Spleen (tissue), 11 donors: ENCODE measurements at regions not wholly inside any gene's neighbourhood (a gene's known extent, or its start where the extent isn't known, plus 50 kb on each side); places are given as distances from the start of the nearest gene placed in this dataset.

Experiments
- DNase-seq: peaks from one replicate; pipeline ENCODE4 v3.0.0-alpha.2; 2020
- H3K27ac ChIP-seq, 8 donors: fragments of 200-600 bp; sonication (generic) in 7 of 8; 1 replicate in 4 of 8; 2 replicates in 4 of 8; pipeline versions ENCODE4 v1.5.0 to v1.8.0; 2016 to 2021; ENCODE audit warnings: inconsistent platforms in 4 of 8, mild to moderate bottlenecking in 4 of 8, moderate library complexity in 1 of 8
- H3K27me3 ChIP-seq, 7 donors: fragments of 200-600 bp; sonication (generic) in 6 of 7; replicated peaks in 1 of 7; 1 replicate in 4 of 7; 2 replicates in 3 of 7; pipeline versions ENCODE4 v1.5.0 to v1.8.0; 2016 to 2021; ENCODE audit warnings: inconsistent platforms in 3 of 7, mild to moderate bottlenecking in 1 of 7
- H3K36me3 ChIP-seq, 6 donors: fragments of 200-600 bp; sonication (generic) in 5 of 6; 1 replicate in 4 of 6; 2 replicates in 2 of 6; pipeline versions ENCODE4 v1.5.0 to v1.8.0; 2016 to 2021; ENCODE audit warnings: inconsistent platforms in 2 of 6
- H3K4me1 ChIP-seq, 6 donors: fragments of 200-600 bp; sonication (generic) in 5 of 6; 1 replicate in 3 of 6; 2 replicates in 3 of 6; pipeline versions ENCODE4 v1.5.0 to v1.8.0; 2016 to 2021; ENCODE audit warnings: inconsistent platforms in 3 of 6
- H3K4me3 ChIP-seq, 8 donors: fragments of 200-600 bp; sonication (generic) in 7 of 8; 1 replicate in 4 of 8; 2 replicates in 4 of 8; pipeline versions ENCODE4 v1.5.0 to v1.8.0; 2016 to 2021; ENCODE audit warnings: inconsistent platforms in 4 of 8, mild to moderate bottlenecking in 4 of 8, moderate library complexity in 2 of 8
- H3K9me3 ChIP-seq, 8 donors: fragments of 200-600 bp; sonication (generic) in 7 of 8; 1 replicate in 4 of 8; 2 replicates in 4 of 8; pipeline versions ENCODE4 v1.5.0 to v1.8.0; 2016 to 2021; ENCODE audit warnings: inconsistent platforms in 4 of 8
- POLR2A ChIP-seq, 3 donors: fragments of 450-650 bp; IDR thresholded peaks; one replicate each; pipeline ENCODE4 v1.5.1; 2017; ENCODE audit warnings: antibody characterized with exemption in 3 of 3, mild to moderate bottlenecking in 1 of 3
- POLR2AphosphoS5 ChIP-seq, 3 donors: sonication (generic); formaldehyde crosslinking; IDR thresholded peaks; one replicate each; pipeline ENCODE4 v1.5.1; 2017; ENCODE audit warnings: antibody characterized with exemption in 3 of 3
- WGBS, 5 donors: extraction: QIAGEN DNeasy Blood & Tissue Kit in 3 of 5; methylation state at CpG; one replicate each; pipeline versions ENCODE4 v1.1.5 to v1.1.7; 2013 to 2018; 5-methylcytosine and 5-hydroxymethylcytosine counted together
- intact Hi-C: fragments of 100-400 bp; cut with DNase I; formaldehyde crosslinking; loops from one replicate; pipeline ENCODE4 v1.15.0; 2023; ENCODE audit warnings: low total_unique reads
- TF ChIP-seq, protein P1 (sequence below), 11 experiments: fragments of 200-600 bp in 7 of 11; fragments of 450-650 bp in 4 of 11; sonication (generic) in 4 of 11; IDR thresholded peaks in 8 of 11; conservative IDR thresholded peaks in 3 of 11; 1 replicate in 7 of 11; 2 replicates in 4 of 11; pipeline versions ENCODE4 v1.4.0 to v1.8.0; 2016 to 2021; ENCODE audit warnings: antibody characterized with exemption in 11 of 11, inconsistent platforms in 4 of 11, mild to moderate bottlenecking in 1 of 11
- donor health status: healthy with polysubstance abuse.
- donor health status: DM: no; HTN: no; CAD: no; lungs with moderate emphysema.
- donor health status: DM: no; HTN: no; CAD: no.
- donor health status: Bipolar disorder and iron deficiency.
- donor health status: healthy.
- donor health status: DM: no; HTN: no; CAD: no.
- donor health status: DM: yes; HTN: yes; CAD: no.

DNA sequence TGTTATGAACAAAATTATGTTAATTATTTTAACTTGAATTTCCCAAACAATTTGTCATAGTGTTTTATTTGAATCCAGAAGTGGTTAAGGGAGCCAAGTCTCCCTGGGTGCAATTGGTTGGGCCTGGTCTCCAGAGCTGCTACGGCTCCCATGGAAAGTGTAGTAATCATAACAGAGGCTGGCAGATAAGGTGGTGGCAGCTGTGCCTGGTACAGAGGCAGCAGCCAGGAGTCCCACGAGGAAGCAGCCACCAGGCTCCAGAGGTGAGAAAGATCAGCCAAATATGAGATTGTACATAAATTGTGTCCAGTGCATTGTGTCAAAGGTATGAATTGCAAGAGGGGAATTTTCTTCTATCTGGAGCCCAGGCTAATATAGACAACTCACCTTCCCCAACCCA lies 368.9 kb upstream of the PTBP2 start:
- intact Hi-C loops = no loop called here
- Histone ChIP-seq H3K27me3 (no peaks in the 10 kb centered on the region), H3K4me1 (no peaks in the 10 kb centered on the region), H3K4me3 (no peak overlapping the region), H3K9me3 (no peaks in the 10 kb centered on the region), H3K27ac (no peak overlapping the region), H3K36me3 (no peaks in the 10 kb centered on the region)
- 65 to 83% (median 80%) methylated on average over 2 of the region's 2 CpGs for WGBS, 5 donors
- TF ChIP-seq, protein P1, sequence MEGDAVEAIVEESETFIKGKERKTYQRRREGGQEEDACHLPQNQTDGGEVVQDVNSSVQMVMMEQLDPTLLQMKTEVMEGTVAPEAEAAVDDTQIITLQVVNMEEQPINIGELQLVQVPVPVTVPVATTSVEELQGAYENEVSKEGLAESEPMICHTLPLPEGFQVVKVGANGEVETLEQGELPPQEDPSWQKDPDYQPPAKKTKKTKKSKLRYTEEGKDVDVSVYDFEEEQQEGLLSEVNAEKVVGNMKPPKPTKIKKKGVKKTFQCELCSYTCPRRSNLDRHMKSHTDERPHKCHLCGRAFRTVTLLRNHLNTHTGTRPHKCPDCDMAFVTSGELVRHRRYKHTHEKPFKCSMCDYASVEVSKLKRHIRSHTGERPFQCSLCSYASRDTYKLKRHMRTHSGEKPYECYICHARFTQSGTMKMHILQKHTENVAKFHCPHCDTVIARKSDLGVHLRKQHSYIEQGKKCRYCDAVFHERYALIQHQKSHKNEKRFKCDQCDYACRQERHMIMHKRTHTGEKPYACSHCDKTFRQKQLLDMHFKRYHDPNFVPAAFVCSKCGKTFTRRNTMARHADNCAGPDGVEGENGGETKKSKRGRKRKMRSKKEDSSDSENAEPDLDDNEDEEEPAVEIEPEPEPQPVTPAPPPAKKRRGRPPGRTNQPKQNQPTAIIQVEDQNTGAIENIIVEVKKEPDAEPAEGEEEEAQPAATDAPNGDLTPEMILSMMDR (IDR thresholded peaks at IDR 0.05 in 8 of 11, conservative IDR thresholded peaks at IDR 0.05 in 3 of 11) = no peak
- TF ChIP-seq POLR2AphosphoS5 (IDR thresholded peaks at IDR 0.05) = no peak
- no peak for TF ChIP-seq POLR2A (IDR thresholded peaks at IDR 0.05)
- DNase-seq = no peak

DNA sequence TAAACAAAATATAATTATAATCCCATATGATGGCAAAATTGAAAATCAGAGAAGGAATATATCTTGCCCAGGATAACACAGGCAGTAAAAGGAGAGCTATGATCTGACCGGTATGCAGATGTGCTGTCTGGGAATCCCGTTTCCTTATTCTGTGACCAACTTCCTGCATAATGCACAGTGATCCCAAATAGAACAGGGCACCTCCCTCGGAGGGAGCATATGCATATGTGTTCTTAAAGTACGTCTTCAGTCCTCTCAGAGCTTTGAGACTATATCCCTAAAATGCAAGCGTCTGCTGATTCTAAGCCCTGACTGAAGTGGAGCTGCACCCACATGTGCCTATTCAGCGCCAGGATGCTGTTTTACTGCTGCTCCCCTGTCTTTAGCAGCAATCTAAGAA lies 366.1 kb upstream of the PTBP2 start:
- intact Hi-C loops = no loop called here
- no peak overlapping the region for H3K27ac ChIP-seq
- 55 to 73% (median 62%) methylated on average over 6 of the region's 6 CpGs for WGBS, 5 donors
- no peaks in the 10 kb centered on the region for H3K36me3 ChIP-seq
- H3K4me1 ChIP-seq = no peaks in the 10 kb centered on the region
- no peak for DNase-seq
- no peak for TF ChIP-seq POLR2A (IDR thresholded peaks at IDR 0.05)
- H3K9me3 ChIP-seq = no peaks in the 10 kb centered on the region
- H3K4me3 ChIP-seq = no peak overlapping the region
- no peaks in the 10 kb centered on the region for H3K27me3 ChIP-seq

DNA sequence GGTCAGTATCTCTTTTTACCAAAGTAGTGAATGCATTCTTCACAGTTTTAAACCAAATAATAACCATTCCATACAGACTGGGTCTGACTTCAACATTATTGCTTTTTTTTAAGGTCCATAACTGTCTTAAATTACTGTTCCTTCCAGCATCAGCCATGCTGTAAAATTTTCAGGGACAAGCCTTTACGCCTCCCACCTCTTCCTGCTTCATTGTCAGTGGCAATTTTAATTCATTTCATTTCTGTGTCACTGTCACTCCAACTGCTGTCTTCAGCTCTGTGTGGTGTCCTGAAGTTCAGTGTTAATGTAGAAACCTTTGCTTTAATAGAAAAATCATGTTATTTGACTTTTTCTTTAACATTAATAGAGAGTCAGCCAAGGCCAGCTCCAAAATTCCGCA lies 365.6 kb upstream of the PTBP2 start:
- Histone ChIP-seq H3K27me3 (no peaks in the 10 kb centered on the region), H3K4me3 (no peak overlapping the region), H3K9me3 (no peaks in the 10 kb centered on the region), H3K27ac (no peak overlapping the region), H3K4me1 (no peaks in the 10 kb centered on the region), H3K36me3 (no peaks in the 10 kb centered on the region)
- WGBS, 5 donors = 75 to 84% (median 76%) methylated on average over 2 of the region's 2 CpGs
- intact Hi-C loops = no loop called here
- no peak for DNase-seq
- TF ChIP-seq POLR2A (IDR thresholded peaks at IDR 0.05) = no peak
- TF ChIP-seq, protein P1 (IDR thresholded peaks at IDR 0.05 in 8 of 11, conservative IDR thresholded peaks at IDR 0.05 in 3 of 11) = no peak
- TF ChIP-seq POLR2AphosphoS5 (IDR thresholded peaks at IDR 0.05) = no peak

DNA sequence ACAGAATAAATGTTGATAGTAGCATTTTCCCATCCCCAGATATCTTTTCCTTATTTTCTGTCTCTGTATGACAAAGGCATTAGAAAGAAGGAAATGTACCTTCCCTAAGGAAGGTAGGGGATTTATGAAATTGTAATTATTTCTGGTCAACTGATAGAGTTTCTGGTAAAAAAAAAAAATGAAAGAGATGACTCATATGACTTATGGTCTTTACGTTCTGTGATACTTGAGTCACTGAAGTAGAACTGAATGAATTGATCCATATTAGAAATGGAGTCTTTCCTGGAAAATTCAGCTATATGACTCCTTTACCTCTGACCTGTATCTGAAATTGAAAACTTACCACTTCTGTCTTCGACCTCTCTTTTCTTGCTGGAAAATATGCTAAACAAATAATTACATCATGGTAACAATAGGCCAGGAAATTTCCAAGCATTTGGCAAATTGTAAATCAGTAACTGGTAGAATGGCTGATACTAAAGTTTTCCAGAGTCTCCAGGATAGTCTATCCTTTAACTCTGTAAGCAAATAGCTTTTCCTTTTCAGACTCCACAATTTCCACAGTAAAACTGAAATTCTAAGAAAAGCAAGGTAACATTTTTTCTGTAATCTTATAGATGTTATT lies 364.3 kb upstream of the PTBP2 start:
- no peaks in the 10 kb centered on the region for H3K9me3 ChIP-seq
- 64 to 90% (median 73%) methylated on average over 2 of the region's 2 CpGs for WGBS, 5 donors

More for the DNA sequence above, 364.3 kb upstream of the PTBP2 start:
- no peak overlapping the region for H3K4me3 ChIP-seq
- H3K27ac ChIP-seq = no peak overlapping the region
- no peaks in the 10 kb centered on the region for H3K36me3 ChIP-seq
- H3K4me1 ChIP-seq = no peaks in the 10 kb centered on the region
- intact Hi-C loops = no loop called here
- TF ChIP-seq POLR2A (IDR thresholded peaks at IDR 0.05) (no peak), POLR2AphosphoS5 (IDR thresholded peaks at IDR 0.05) (no peak)
- TF ChIP-seq, protein P1 (IDR thresholded peaks at IDR 0.05 in 8 of 11, conservative IDR thresholded peaks at IDR 0.05 in 3 of 11) = no peak
- H3K27me3 ChIP-seq = no peaks in the 10 kb centered on the region
- no peak for DNase-seq
